GM19452 (cell line): ENCODE measurements at regions not wholly inside any gene's neighbourhood (a gene's known extent, or its start where the extent isn't known, plus 50 kb on each side); places are given as distances from the start of the nearest gene placed in this dataset.

Experiments used
- ATAC-seq: cut with Tn5 transposase; IDR thresholded peaks from one replicate; pipeline ENCODE4 v1.9.1; 2021; ENCODE audit not compliant: unreplicated experiment

DNA sequence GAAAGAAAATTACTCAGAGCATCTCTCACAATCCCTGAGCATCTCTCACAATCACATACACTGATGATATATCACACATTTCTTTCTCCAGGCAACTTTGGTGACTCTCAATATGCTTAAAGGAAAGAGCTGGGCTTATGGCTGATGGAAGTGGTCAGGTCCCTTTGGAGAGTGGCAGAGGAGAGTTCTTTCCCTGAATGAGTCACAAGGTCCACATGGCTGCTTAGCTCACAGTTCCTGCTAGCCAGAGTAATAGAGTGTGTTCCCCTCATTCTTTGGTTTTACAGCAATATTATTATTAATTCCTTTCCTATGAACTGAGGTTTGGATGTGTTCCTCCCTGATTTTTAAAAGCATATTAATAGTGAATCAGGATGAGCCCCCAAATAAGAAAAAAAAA, 287.4 kb downstream of the C7orf25 start:
- ATAC-seq = no peak

DNA sequence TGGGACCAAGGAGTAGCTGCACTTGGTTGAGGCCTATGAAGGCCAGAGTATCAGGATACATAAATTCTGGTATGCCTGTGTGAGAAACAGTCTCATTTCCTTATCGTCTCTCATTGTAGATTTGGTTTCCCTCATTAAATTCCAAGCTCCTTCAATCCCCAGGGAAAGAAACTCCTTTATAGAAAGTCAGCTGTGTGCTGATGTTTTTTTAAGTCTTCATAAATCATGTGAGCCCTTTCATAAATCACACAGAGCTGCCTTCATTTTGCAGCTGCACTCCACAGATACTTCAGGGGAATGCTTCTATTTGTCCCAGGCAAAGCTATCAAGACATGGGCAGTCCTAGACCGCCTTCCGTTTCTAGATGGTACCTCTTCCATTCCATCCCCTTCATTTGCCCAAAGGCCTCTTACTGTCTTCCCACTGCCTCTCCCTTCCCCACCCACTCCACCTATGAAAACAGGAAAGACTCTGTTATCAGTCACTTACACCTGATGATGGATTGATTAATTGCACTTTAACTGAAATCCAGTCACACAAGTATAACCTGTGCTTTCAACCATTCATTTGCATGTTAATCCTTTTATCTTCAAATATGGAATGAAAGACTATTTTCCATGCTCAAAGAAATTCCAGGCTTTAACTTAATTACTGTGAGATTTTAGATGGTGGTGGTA, 290.2 kb downstream of the C7orf25 start:
- ATAC-seq = no peak

DNA sequence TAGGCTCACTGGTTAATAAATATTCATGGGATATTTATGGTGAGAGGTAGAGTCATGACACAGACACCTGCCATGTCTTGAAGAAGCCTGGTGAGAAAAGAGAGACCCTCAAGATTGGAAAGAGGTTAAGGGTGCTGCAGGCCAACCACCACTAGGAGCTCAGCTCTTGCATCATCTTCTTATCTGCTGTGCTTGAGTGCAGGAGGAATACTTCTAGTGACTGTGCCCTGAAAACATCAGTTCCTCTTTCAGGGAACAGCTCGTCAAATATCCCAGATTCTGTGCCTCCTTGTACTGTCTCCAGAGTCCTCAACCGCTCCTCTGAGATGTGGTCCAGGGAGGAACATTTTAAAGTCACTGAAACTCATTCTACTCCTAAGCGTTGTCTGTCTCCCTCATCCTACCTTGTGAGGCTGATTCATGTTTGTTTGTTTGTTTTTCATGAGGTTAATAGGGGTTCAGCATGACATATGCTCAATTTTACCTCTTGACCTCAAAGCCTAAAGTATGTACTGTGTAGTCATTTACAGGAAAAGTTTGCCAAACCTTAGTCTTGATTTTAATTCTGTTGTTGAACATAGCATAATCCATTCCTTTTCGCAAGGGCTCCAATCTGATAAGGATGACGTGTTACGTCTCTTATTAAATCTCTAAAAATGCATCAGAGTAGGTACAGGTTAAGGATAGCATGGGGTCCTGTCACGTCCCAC, 293.1 kb downstream of the C7orf25 start:
- ATAC-seq = no peak

DNA sequence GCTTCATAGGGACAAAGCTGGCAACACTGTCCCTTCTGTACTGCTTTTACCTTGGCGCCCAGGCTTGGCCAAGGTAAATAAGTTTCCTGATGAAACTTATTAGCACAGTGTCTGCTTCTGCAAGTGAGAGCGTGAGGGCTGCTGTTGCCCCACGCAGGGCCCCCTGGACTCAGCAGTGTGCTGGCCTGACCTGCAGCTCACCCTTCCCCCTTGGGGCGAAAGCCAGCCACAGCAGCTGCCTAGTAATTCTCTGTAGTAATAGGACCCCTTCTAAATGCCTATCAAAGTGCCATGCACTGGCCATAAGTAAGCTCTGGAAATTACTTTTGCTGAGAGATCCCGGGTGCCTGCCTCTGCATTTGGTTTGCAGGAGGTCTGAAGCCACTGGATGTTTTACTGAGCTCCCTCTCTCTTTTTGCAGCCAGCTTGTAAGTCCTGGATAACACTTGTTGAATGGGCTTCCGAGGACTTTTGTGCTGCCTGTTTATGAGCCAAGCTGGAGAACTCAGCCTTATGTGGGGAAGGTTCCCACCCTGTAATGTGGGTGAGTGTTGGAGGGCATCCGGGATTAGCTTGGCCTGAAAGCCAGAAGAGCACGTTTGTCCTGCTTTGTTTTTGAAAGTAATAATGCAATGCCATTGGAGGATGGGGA, 293.9 kb downstream of the C7orf25 start:
- ATAC-seq = no peak

DNA sequence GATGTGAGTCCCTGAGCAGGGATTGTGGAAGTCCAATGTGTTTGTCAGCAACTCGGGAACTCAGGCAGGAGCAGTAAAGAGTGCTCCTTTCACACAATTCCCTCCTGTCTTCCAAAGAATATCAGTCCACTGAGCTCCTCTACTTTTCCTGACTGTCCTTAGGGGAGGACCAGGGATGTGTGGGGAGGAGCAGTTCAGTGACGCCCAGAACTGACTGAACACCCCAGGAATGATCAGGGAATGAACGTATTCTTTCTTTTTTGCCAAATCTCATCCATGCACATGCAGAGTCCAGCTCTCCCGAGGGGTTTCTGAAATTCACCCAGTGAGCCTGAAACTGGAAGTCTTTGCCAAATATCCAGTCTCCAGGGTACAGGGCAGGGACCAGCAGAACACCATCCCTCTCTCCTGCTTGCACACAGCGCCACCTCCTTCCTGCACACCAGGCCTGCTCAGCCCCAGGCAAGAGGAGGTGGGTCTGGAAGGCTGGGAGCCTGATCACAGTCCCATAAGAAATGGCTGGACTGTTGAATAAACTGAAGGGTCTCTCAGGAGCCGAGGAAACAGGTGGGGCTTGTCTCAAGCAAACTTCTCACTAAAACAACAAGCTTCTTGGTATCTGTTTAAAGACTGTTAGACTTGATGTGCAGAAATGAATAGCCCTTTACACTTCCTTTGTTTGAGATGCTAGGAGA, 294.7 kb downstream of the C7orf25 start:
- ATAC-seq = no peak

DNA sequence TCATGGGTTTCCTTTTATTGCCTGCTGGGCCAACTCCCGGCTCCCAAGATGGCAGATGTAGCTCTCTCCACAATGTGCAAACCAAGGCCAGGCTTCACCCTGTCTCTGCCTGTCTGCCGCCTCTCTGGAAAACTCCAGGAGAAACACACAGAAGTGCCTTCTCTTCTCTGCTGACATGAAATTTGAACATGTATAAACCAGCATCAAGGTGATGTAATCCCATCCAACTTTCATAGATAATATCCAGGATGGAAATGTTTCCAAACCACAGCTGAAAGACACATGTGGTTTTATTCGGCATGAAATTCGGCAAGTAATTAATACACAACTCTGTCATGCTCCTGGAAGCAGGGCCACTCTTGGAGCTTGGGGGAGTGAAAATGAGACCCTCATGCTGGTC, 297.2 kb downstream of the C7orf25 start:
- no peak for ATAC-seq

DNA sequence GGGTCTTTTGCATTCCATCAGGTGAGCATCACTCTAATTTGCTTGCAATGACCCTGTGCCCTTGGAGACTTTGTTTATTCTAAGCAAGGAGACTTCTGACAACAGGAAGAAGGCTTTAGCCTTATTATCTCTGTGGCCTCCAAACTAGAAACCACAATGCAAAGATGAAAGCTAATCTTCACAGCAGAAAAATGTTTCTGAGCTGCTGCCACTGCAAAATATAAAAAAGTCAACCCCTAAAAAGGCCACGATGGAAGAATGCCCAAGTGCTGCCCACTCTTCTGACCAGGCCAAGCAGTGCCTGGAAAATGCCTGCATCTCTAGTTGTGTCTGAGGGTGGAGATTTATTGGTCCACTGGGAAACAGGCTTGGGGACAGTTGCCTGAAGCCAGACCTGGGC, 299.9 kb downstream of the C7orf25 start:
- ATAC-seq = no peak

DNA sequence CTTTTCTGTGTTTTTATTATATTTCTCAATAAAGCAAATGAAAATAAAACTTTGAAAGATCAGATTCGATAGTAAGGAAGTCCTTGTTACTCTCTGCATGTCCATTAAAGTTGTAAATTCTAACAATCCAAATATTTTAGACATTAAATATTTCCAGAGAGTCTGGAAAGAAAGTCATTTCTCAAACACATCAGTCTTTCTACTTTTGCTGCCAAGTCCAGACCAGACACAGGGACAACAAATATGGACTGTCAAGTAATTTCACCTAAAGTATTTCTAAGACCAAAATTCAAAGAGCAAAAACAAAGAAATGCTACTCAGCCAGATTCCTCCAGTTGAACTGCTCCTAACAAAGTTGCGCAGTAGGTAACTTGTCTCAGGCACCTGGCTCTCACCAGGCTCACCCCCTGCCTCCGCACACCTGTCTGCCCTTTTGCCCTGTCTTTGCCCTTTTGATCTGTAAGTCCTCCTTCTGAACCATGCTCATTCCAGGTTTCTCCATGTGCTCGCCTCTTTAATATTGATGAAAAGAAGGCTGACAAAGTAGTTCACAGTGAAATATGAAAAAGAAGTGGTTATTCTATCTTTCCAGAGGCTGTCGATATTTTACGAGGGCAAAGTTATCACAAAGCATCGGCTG, 300.5 kb downstream of the C7orf25 start:
- ATAC-seq = no peak

DNA sequence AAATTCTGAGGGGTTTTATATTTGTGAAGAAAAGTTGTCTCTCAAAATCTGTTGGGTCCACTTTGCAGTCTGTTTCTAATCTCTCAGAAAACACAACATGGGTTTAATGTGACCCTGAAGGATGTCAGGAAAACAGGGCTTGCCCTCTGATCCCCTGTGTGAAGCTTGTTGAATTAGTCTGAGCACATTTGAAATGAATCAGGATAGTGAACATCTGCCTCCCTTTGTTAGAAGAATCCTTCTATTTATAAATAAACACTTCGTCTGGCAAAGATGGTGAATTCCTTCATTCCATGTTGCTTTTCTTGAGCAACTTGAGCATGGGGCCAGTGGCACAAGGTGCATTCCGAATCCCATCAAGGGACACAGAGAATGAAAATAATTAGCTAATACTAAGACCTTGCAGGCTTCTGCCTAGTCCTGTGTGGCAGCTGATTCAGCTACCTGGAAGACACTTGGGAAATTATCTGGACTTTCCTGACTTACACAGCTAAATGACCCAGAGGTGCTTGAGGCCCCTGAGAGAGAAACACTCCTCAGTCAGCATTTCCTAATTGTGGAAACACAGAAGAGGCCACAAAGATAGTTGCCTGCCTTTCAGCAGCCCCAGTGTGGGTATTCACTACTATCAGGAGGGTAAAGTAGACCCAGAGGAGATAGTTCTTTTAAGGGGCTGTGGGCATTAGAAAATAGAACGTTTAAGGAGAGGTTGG, 305.5 kb downstream of the C7orf25 start:
- no peak for ATAC-seq

DNA sequence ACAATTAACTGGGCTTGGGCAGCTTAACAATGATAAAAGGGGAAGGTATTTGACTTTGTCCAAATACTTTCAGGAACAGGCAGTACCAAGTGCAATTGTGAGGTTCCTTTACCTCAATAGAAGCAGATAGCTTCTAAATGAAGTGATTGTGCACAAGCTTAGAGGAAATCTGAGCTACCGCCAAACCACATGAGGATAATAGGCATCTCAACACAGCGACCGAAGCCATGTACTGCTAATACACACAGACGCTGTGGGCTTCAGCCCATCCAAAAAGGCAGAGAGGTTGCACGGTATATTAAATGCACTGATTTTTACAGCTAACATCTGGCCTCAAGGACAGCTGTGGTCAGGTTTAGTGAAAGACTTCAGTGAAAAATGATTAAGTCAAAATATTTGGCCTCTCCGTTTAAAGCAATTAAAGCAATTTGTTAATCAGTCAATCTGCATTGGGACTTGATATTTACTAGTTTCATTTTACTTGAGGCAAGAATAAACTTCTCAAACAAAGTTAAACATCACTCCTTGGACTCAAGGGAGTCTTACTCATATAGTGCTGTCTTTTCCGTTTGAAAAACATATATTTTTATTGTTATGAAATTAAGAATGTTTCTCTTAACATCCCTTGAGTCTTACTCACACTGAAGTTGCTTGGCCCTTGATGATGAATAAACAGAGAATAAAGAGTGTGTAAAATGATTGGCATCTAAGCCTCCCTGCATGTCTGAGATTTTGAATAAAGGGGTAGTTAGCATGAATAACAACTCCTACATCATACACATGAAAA, 306.3 kb downstream of the C7orf25 start:
- ATAC-seq = no peak

DNA sequence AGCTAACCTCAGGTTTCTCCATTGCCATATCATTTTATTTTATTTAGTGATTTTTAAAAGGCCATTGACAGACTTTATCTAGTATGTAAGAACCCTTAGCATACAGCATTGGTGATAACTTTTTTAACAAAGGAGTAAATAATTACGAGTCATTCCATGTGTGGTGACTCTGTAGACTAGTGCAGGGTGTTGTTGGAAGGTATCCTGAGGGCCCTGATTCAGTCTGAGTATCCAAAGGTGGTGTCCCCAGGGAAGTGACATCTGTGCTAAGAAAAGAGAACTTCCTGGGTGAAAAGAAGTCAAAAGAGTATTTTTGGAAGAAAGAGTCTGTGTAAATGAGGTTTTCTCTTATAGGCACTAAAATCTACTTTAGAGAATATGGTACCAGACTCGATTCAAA, 308.4 kb downstream of the C7orf25 start:
- no peak for ATAC-seq

DNA sequence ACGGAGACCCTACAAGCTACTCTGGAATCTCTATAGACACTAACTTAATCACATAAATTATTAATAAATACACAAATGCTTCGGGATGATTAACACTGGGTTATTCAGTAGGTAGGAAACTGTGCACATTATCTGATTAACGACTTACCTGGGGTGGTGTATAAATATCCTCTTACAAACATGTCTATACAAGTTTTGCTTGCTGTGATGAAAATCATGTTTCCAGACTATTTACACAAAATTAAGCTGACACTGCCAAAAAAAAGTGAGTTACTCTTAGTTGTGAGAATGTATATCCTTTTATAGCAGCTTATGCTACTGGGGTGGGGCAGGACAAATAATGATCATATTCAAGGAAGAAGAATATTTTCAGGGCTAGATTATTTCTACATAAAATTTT, 314.6 kb downstream of the C7orf25 start:
- no peak for ATAC-seq

DNA sequence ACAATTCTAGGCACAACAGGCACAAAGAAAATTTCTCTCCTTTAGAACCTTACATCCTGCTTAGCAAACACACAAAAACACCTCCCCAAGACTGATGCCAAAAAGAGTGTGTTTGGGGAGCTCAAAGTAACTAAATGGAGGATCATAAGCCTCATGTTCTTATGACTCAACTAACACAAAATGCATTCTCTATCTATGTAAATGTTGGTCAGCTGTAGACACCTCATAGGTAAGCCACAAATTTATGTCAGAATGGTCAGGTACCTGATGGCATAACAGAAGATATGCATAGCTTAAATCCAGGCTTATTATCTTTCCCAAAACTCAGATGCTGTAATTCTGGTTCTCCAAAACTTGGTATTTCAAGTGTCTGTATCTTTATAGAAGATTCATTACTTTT, 315.1 kb downstream of the C7orf25 start:
- ATAC-seq = no peak

DNA sequence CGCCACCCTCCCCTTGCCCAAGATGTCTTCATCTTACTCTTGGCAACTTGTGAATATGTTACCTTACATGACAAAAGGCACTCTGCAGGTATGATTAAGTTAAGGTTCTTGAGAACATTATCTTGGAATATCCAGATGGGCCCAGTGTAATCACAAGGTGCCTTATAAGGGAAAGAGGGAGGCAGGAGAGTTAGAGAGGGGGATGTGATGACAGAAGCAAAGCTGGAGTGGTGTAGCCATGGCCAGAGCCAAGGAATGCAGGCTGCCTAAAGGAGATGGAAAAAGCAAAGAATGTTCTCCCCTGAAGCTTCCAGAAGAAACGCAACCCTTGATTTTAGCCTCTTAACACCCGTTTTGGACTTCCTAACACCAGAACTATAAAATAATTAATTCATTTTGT, 318.0 kb downstream of the C7orf25 start:
- no peak for ATAC-seq

DNA sequence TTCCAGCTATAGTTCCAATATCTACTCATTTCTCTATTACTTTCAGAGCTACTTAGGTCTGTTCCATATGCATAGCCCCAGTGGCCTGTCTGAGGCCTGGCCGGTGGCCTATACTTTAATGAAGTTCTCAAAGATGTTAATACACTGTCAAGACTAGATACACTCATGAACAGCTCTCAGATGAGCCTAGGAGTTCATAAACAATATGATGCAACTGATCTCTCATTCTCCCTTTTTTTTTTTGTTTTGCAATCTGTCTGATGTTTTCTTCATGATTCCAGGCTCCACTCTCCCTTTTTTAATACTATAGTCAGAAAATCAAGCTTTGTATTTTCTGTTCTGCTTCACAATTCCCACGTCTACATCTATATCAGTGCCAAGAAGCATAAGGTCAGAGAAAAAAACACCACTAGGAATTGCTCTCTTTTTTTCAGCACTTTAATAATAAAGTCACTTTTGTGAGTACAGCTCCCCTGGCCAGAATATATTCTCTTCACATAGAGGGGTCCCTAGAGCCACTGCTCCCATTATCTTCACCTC, 321.0 kb downstream of the C7orf25 start:
- ATAC-seq = no peak

DNA sequence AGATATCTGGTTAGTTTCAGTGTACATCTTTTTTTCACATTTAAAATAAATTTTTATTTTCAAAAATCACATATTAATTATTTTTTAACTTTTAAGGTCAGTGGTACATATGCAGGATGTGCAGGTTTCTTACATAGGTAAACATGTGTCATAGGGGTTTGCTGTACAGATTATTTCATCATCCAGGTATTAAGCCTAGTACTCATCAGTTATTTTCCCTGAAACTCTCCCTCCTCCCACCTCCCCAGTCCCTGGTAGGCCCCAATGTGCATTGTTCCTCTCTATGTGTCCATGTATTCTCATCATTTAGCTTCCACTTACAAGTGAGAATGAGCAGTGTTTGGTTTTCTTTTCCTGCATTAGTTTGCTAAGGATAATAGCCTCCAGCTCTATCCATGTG, 323.0 kb downstream of the C7orf25 start:
- ATAC-seq = no peak

DNA sequence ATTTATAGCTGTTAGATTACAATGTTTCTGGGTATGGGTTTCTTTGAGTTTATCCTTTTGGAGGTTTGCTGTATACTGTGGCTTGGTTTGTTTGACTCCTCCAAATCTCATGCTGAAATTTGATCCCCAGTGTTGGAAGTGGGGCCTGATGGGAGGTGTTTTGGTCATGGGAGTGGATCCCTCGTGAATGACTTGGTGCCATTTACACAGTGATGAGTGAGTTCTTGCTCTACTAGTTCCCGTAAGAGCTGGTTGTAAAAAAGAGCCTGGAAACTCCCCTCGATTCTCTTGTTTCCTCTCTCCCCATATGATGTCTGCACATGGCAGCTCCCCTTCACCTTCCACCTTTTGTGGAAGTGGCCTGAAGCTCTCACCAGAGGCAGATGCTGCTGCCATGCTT, 324.1 kb downstream of the C7orf25 start:
- ATAC-seq = no peak

DNA sequence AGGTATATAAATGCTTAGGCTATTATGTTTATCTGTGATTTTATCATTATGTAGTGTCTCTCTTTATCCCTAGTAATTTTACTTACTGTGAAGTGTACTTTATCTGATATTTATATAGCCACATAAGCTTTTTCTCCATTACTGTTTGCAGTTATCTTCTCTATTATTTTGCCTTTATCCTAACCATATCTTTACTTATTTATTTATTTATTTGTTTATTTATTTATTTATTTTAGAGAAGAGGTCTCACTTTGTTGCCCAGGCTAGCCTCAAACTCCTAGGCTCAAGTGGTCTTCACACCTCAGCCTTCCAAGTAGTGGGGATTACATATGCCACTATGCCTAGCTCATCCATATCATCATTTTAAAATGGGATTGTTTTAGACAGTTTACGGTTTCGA, 331.8 kb downstream of the C7orf25 start:
- no peak for ATAC-seq

DNA sequence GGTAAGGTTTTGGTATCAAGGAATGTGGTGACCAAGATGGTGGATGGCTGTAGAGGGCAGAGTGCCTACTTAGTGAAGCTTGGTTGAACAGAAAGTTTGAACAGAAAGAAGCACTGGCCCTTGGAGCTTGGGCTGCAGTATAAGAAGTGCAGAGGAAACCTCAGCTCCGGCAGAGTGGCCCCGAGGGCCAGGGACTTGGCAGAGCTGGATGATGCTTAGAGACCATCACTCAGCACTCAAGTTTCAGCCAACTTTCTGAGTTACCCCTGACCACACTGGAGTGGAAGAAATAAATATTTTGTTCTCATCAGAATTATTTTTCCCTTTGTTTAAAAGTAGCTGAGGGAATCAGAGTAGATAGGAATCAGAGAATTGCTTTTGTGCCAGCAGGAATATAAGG, 336.7 kb downstream of the C7orf25 start:
- no peak for ATAC-seq

DNA sequence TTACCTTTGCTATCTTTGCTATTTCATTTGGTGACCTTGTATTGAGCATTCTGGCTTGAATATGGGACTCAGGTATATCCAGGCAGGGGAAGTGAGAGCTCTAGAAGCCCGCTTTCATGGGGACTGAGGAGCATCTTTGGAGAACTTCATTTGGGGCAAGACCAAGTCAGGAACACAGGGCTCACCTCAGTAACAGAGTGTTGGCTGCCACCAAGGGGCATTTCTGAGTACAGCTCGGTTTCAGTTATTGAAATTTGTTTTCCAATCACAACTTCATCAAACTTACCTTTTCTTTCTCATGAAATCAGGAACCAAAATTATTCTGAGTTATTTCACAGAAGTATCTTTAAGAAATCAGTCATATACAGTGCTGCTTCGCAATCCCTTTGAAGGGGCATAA, 337.2 kb downstream of the C7orf25 start:
- no peak for ATAC-seq
